HG03521 (cell line): ENCODE measurements at regions not wholly inside any gene's neighbourhood (a gene's known extent, or its start where the extent isn't known, plus 50 kb on each side); places are given as distances from the start of the nearest gene placed in this dataset.

Experiments
- ATAC-seq: cut with Tn5 transposase; IDR thresholded peaks from one replicate; pipeline ENCODE4 v1.9.1; 2021; ENCODE audit warnings: mild to moderate bottlenecking, moderate library complexity; ENCODE audit not compliant: unreplicated experiment

DNA sequence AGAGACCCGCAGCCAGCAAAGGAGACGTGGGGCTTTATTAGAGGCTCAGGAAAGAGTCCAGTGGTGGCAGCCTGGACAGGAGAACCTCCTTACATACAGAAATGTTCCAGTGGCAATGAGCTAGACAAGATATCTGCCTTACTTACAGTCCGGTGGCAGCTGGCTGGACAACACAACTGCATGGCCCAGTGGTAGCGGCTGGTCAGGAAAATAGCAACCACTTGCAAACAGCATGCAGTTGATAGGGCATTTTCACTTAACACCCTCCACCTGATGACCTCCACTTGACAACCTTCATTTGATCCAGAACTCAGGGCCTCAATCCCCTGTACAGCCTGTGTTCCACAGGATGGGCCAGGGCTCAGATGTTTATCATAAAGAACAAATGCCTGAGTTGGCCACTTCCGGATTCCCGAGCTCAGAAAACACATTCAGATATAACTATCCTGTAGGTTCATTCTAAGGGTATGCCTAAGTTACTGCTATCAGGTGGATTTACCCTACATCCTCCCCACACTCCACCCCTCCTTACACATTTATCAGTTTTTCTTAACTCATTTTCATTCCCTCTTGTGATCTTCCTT, 63.3 kb upstream of the ITPRID2 start:
- no peak for ATAC-seq

DNA sequence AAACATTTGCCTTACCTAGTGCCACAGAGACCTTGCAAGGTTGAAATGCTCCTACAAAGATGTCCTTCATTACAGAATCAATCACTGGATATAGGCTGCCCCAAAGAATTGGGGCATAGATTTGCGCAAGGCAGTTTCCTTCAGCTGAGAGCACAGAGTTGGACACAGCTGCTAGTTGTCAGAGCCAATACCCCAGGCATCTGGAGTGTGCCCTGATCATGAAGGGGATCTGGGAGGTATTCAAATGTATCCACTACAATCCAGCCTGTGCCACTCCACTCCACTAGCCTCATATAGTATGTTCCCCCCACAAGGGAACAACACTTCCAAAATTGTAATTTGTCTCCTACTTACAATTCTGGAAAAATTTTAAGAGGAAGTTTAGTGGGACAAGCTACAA, 62.3 kb upstream of the ITPRID2 start:
- no peak for ATAC-seq

DNA sequence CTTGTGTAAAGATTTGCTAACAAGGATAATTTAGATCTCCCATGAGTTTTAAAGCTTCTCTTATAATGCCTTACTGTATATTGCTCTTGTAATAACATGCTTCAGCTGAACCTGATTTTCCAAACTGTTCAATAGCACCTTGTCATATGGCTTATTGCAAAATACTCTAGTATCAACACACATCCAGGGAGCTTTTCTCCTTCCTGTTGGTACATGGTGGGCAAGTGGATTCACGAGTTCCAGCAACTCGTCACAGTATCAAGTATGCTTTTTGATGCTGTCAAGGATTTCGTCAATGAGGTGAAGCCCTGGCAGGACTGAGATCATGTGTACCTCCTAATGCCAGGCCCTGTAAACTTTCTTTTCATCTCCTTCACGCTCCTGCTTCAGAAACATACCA, 59.5 kb upstream of the ITPRID2 start:
- ATAC-seq = no peak

DNA sequence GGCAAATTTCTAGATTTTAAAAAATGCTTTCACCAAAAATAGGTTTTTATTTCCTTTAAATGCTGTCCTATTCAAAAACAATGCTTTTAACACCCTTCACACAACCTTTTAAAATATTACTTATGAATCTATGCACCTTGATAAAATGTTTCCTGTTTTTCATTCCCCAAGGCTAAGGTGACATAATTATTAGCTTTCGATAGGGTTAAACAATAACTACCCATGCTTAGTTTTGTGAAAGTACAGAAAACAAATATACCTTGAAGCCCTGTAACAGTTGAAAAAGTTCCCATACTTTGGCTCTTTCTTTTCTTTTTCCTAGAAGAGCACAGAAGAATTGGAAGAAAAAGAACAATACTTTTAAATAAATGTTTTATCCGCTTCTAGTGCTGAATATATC, 54.9 kb upstream of the ITPRID2 start:
- ATAC-seq = no peak

DNA sequence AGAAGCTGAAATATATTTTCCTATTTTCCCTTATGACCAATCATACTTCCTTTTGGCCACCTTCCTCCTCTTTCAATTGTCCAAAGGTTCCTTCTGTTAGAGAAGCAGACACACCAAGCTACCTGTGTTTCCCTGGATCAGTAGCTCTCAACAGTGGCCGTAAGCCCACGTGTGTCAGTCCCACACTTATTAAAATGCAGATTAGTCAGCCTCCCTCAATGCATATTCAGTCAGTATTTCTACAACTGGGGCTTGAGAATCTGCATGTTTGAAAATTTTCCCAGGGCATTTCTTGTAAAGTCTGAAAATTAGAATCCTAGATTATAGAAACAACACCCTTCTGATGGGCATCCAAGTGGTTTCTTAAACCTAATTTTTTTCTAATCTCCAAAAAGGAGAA, 54.0 kb upstream of the ITPRID2 start:
- ATAC-seq = no peak

DNA sequence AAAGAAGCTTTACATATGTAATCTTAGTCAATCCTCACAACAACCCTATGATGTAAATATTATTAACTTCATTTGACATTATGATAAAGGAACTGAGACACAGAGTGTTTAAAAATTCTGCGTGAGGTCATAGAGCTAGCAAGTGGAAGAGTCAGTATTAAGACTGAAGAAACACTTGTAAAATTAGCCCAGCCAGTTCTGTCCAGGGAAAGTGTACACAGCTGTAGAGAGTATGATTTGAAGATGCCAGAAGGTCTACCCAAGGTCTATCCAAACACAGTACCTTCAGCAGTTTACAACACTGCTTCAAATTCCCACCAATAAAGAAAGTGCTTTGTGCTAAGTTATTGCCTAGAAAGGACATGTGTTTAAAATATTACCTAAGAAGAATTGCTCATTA, 51.7 kb upstream of the ITPRID2 start:
- no peak for ATAC-seq

DNA sequence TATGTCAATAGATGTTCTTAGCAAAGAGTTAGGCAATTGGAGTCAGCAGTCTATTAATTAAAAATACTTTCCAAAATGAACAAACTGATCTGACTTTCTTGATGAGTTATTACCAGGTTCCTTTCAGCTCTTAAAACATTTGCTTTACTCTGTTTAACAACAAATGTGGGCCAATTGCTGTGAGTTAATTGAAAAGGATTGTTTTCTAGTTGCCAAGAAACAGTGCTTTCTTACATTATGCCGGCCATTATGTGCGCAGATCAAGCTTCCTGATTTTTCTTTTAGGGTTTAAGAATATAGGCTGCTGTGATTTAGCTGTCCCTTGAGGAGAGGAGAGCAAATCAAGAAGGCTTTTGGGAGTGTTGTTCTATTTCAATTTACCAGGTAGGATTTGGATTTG, 50.5 kb upstream of the ITPRID2 start:
- no peak for ATAC-seq
